ENCODE measurements at regions not wholly inside any gene's neighbourhood (a gene's known extent, or its start where the extent isn't known, plus 50 kb on each side); places are given as distances from the start of the nearest gene placed in this dataset.

GRCh38 chr12:83807871-83808270, 1104.7 kb downstream of the SLC6A15 start:
- Histone ChIP-seq H3K9ac (ENCODE audit: low read length) (no peak overlapping the region), H3K4me1 (ENCODE audit: control insufficient read depth, insufficient read depth, low read length) (no peaks in the 10 kb centered on the region), H3K36me3 (ENCODE audit: control insufficient read depth, insufficient read depth, low read length) (no peaks in the 10 kb centered on the region), H3K9me3 (ENCODE audit: control insufficient read depth, insufficient read depth, low read depth, low read length) (no peaks in the 10 kb centered on the region), H3K27me3 (ENCODE audit: control insufficient read depth, insufficient read depth, low read length) (no peaks in the 10 kb centered on the region), H3K27ac (ENCODE audit: low read depth, low read length) (no peak overlapping the region), H3K4me3 (ENCODE audit: low read depth, low read length) (no peak overlapping the region)

- Histone ChIP-seq H3K27ac (ENCODE audit: low read depth, low read length) (no peak overlapping the region), H3K9ac (ENCODE audit: low read length) (no peak overlapping the region), H3K4me3 (ENCODE audit: low read depth, low read length) (no peak overlapping the region), H3K9me3 (ENCODE audit: control insufficient read depth, insufficient read depth, low read depth, low read length) (no peaks in the 10 kb centered on the region), H3K4me1 (ENCODE audit: control insufficient read depth, insufficient read depth, low read length) (no peaks in the 10 kb centered on the region), H3K36me3 (ENCODE audit: control insufficient read depth, insufficient read depth, low read length) (no peaks in the 10 kb centered on the region), H3K27me3 (ENCODE audit: control insufficient read depth, insufficient read depth, low read length) (no peaks in the 10 kb centered on the region)
Measured at GRCh38 chr12:83805873-83806272, 1106.7 kb downstream of the SLC6A15 start.

GRCh38 chr12:83805156-83805772, 1107.3 kb downstream of the SLC6A15 start:
- Histone ChIP-seq H3K4me3 (ENCODE audit: low read depth, low read length) (no peak overlapping the region), H3K27ac (ENCODE audit: low read depth, low read length) (no peak overlapping the region), H3K4me1 (ENCODE audit: control insufficient read depth, insufficient read depth, low read length) (no peaks in the 10 kb centered on the region), H3K9me3 (ENCODE audit: control insufficient read depth, insufficient read depth, low read depth, low read length) (no peaks in the 10 kb centered on the region), H3K36me3 (ENCODE audit: control insufficient read depth, insufficient read depth, low read length) (no peaks in the 10 kb centered on the region), H3K27me3 (ENCODE audit: control insufficient read depth, insufficient read depth, low read length) (no peaks in the 10 kb centered on the region), H3K9ac (ENCODE audit: low read length) (no peak overlapping the region)

- Histone ChIP-seq H3K27ac (ENCODE audit: low read depth, low read length) (no peak overlapping the region), H3K27me3 (ENCODE audit: control insufficient read depth, insufficient read depth, low read length) (no peaks in the 10 kb centered on the region), H3K4me3 (ENCODE audit: low read depth, low read length) (no peak overlapping the region)
Measured at GRCh38 chr12:83801972-83802371, 1110.6 kb downstream of the SLC6A15 start.

GRCh38 chr12:83800022-83800421, 1112.6 kb downstream of the SLC6A15 start:
- Histone ChIP-seq H3K36me3 (ENCODE audit: control insufficient read depth, insufficient read depth, low read length) (no peaks in the 10 kb centered on the region), H3K27me3 (ENCODE audit: control insufficient read depth, insufficient read depth, low read length) (no peaks in the 10 kb centered on the region), H3K4me1 (ENCODE audit: control insufficient read depth, insufficient read depth, low read length) (no peaks in the 10 kb centered on the region), H3K9me3 (ENCODE audit: control insufficient read depth, insufficient read depth, low read depth, low read length) (no peaks in the 10 kb centered on the region), H3K27ac (ENCODE audit: low read depth, low read length) (no peak overlapping the region), H3K4me3 (ENCODE audit: low read depth, low read length) (no peak overlapping the region), H3K9ac (ENCODE audit: low read length) (no peak overlapping the region)

More at GRCh38 chr12:83801972-83802371, 1110.6 kb downstream of the SLC6A15 start:
- Histone ChIP-seq H3K9me3 (ENCODE audit: control insufficient read depth, insufficient read depth, low read depth, low read length) (no peaks in the 10 kb centered on the region), H3K36me3 (ENCODE audit: control insufficient read depth, insufficient read depth, low read length) (no peaks in the 10 kb centered on the region), H3K4me1 (ENCODE audit: control insufficient read depth, insufficient read depth, low read length) (no peaks in the 10 kb centered on the region), H3K9ac (ENCODE audit: low read length) (no peak overlapping the region)

GRCh38 chr12:83796531-83796930, 1109.8 kb downstream of the TMTC2 start:
- Histone ChIP-seq H3K27me3 (ENCODE audit: control insufficient read depth, insufficient read depth, low read length) (no peaks in the 10 kb centered on the region), H3K4me1 (ENCODE audit: control insufficient read depth, insufficient read depth, low read length) (no peaks in the 10 kb centered on the region), H3K4me3 (ENCODE audit: low read depth, low read length) (no peak overlapping the region), H3K9ac (ENCODE audit: low read length) (no peak overlapping the region), H3K27ac (ENCODE audit: low read depth, low read length) (no peak overlapping the region), H3K36me3 (ENCODE audit: control insufficient read depth, insufficient read depth, low read length) (no peaks in the 10 kb centered on the region), H3K9me3 (ENCODE audit: control insufficient read depth, insufficient read depth, low read depth, low read length) (no peaks in the 10 kb centered on the region)

- Histone ChIP-seq H3K27me3 (ENCODE audit: control insufficient read depth, insufficient read depth, low read length) (no peaks in the 10 kb centered on the region), H3K9me3 (ENCODE audit: control insufficient read depth, insufficient read depth, low read depth, low read length) (no peaks in the 10 kb centered on the region), H3K27ac (ENCODE audit: low read depth, low read length) (no peak overlapping the region), H3K4me1 (ENCODE audit: control insufficient read depth, insufficient read depth, low read length) (no peaks in the 10 kb centered on the region), H3K36me3 (ENCODE audit: control insufficient read depth, insufficient read depth, low read length) (no peaks in the 10 kb centered on the region), H3K4me3 (ENCODE audit: low read depth, low read length) (no peak overlapping the region), H3K9ac (ENCODE audit: low read length) (no peak overlapping the region)
Measured at GRCh38 chr12:83793616-83794015, 1106.9 kb downstream of the TMTC2 start.

GRCh38 chr12:83784298-83784890, 1097.7 kb downstream of the TMTC2 start:
- H3K27ac ChIP-seq (ENCODE audit: low read depth, low read length) = no peak overlapping the region
- H3K36me3 ChIP-seq (ENCODE audit: control insufficient read depth, insufficient read depth, low read length) = no peaks in the 10 kb centered on the region
- no peak overlapping the region for H3K4me3 ChIP-seq (ENCODE audit: low read depth, low read length)
- no peaks in the 10 kb centered on the region for H3K27me3 ChIP-seq (ENCODE audit: control insufficient read depth, insufficient read depth, low read length)
- H3K9me3 ChIP-seq (ENCODE audit: control insufficient read depth, insufficient read depth, low read depth, low read length) = no peaks in the 10 kb centered on the region
- no peaks in the 10 kb centered on the region; the same call in 1 of the 2 replicates for H3K4me1 ChIP-seq (ENCODE audit: control insufficient read depth, insufficient read depth, low read length)
- H3K9ac ChIP-seq (ENCODE audit: low read length) = no peak overlapping the region

GRCh38 chr12:83779526-83779925, 1092.8 kb downstream of the TMTC2 start:
- Histone ChIP-seq H3K27me3 (ENCODE audit: control insufficient read depth, insufficient read depth, low read length) (no peaks in the 10 kb centered on the region), H3K4me1 (ENCODE audit: control insufficient read depth, insufficient read depth, low read length) (no peaks in the 10 kb centered on the region; the same call in 1 of the 2 replicates), H3K9me3 (ENCODE audit: control insufficient read depth, insufficient read depth, low read depth, low read length) (no peaks in the 10 kb centered on the region), H3K4me3 (ENCODE audit: low read depth, low read length) (no peak overlapping the region), H3K27ac (ENCODE audit: low read depth, low read length) (no peak overlapping the region), H3K36me3 (ENCODE audit: control insufficient read depth, insufficient read depth, low read length) (no peaks in the 10 kb centered on the region), H3K9ac (ENCODE audit: low read length) (no peak overlapping the region)

GRCh38 chr12:83769151-83769550, 1082.4 kb downstream of the TMTC2 start:
- no peak overlapping the region for H3K27ac ChIP-seq (ENCODE audit: low read depth, low read length)
- no peaks in the 10 kb centered on the region for H3K9me3 ChIP-seq (ENCODE audit: control insufficient read depth, insufficient read depth, low read depth, low read length)
- H3K9ac ChIP-seq (ENCODE audit: low read length) = no peak overlapping the region
- H3K4me1 ChIP-seq (ENCODE audit: control insufficient read depth, insufficient read depth, low read length) = no peaks in the 10 kb centered on the region
- H3K4me3 ChIP-seq (ENCODE audit: low read depth, low read length) = no peak overlapping the region
- no peaks in the 10 kb centered on the region for H3K27me3 ChIP-seq (ENCODE audit: control insufficient read depth, insufficient read depth, low read length)
- no peaks in the 10 kb centered on the region for H3K36me3 ChIP-seq (ENCODE audit: control insufficient read depth, insufficient read depth, low read length)

GRCh38 chr12:83767723-83768122, 1081.0 kb downstream of the TMTC2 start:
- Histone ChIP-seq H3K36me3 (ENCODE audit: control insufficient read depth, insufficient read depth, low read length) (no peaks in the 10 kb centered on the region), H3K9ac (ENCODE audit: low read length) (no peak overlapping the region), H3K4me3 (ENCODE audit: low read depth, low read length) (no peak overlapping the region), H3K27me3 (ENCODE audit: control insufficient read depth, insufficient read depth, low read length) (no peaks in the 10 kb centered on the region), H3K4me1 (ENCODE audit: control insufficient read depth, insufficient read depth, low read length) (no peaks in the 10 kb centered on the region), H3K9me3 (ENCODE audit: control insufficient read depth, insufficient read depth, low read depth, low read length) (no peaks in the 10 kb centered on the region), H3K27ac (ENCODE audit: low read depth, low read length) (no peak overlapping the region)
